GM12873 (cell line): ENCODE measurements at regions not wholly inside any gene's neighbourhood (a gene's known extent, or its start where the extent isn't known, plus 50 kb on each side); places are given as distances from the start of the nearest gene placed in this dataset.

Experiments
- TF ChIP-seq, protein P1 (sequence below): IDR thresholded peaks from 2 replicates; pipeline ENCODE4 v1.5.1; 2012; ENCODE audit warnings: low read depth, mild to moderate bottlenecking, moderate library complexity, low read length, control low read depth; ENCODE audit not compliant: insufficient read depth; ENCODE audit errors: missing control alignments

DNA sequence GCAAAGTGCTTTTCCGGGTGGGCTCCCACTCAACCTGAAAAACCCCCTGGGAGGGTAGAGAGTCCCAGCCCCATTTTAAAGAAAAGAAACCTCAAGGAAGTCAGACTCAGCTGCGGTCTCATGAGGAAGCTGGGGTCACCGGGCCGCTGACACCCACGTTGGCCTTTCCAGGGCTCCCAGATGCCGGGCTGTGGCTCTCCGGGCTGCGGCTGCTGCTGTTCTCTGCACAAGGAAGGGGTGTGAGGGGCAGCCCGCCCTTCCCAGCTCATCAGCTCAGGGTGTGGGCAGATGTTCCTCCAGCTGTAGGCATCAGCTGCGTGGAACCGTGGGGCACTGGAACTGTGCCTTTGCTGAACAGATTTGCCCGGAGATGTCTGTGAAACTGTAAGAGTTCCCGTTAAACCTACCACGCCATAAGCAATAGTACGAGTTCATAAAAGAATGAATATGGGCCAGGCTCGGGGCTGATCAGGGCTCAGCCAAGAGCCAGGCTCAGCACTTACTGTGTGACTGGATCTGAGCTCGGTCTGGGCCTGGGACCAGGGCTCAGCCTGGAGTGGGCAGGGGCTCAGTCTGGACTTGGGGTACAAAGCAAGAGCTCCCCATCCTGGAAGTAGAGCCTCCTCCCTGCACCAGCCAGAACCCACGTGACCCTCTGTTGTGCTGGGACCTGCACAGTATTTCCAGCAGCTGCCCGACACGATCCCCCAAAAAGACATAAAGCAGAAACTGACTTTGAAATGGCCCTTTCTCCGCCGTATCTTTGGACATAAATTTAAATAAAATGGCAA is 130.2 kb upstream of the PPP1R26 start:
- TF ChIP-seq, protein P1, sequence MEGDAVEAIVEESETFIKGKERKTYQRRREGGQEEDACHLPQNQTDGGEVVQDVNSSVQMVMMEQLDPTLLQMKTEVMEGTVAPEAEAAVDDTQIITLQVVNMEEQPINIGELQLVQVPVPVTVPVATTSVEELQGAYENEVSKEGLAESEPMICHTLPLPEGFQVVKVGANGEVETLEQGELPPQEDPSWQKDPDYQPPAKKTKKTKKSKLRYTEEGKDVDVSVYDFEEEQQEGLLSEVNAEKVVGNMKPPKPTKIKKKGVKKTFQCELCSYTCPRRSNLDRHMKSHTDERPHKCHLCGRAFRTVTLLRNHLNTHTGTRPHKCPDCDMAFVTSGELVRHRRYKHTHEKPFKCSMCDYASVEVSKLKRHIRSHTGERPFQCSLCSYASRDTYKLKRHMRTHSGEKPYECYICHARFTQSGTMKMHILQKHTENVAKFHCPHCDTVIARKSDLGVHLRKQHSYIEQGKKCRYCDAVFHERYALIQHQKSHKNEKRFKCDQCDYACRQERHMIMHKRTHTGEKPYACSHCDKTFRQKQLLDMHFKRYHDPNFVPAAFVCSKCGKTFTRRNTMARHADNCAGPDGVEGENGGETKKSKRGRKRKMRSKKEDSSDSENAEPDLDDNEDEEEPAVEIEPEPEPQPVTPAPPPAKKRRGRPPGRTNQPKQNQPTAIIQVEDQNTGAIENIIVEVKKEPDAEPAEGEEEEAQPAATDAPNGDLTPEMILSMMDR, result no peak

DNA sequence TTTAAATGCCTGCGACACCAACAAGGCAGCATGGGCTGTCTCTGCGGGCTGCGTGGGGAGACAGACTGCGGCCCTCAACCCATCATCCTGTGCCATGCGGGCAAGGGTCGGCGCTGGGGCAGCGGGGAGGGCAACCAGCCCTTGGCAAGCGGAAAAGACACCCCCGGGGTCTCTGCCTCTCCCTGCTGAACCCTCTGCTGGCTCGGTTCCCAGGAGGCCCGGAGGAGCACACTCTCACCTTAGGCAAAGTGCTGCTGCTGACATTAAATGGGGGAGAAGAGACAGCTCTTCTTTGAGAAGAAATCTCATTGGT is 129.6 kb upstream of the PPP1R26 start:
- TF ChIP-seq, protein P1, result no peak

DNA sequence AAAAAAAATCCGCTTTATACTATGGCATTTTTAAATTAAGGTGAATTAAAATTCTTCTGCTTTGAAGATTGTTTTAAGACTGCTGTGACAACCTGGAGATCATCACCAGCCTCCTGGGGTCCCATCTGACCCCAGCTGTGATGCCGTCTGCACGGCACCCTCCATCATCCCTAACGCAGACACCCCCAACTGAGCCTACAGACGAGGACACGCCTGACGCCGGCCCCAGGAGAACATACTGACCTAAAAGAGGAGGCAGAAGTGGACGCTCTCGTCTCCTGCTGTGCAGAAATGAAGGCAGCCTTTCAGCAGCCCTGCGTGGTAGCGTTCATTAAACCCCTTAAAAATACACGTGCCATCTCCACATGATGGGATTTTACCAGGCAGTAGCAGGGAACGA is 125.6 kb upstream of the PPP1R26 start:
- TF ChIP-seq, protein P1, result no peak

DNA sequence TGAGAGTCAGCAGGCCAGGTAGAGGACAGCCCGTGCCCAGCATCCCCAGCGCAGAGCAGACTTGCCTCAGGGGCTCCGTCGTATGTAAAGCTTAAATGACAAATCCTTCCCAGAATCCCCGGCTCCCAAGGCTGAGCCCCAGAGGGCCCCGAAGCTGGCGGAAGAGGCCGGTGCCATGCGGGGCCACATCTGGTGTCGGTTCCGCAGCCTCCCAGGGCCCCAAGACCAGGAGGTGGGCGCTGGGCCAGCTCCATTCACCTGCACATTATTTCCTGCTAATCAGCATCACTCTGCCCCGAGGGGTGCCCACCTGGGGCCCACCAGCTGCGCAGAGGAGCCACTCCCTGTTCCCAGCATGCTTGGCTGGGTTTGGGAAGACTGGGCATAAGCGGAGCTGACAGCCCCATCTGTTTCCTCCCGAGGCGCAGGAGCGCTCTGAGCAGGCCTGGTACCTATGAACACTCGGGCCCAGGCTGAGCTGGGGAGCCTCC is 124.0 kb upstream of the PPP1R26 start:
- TF ChIP-seq, protein P1, result no peak

DNA sequence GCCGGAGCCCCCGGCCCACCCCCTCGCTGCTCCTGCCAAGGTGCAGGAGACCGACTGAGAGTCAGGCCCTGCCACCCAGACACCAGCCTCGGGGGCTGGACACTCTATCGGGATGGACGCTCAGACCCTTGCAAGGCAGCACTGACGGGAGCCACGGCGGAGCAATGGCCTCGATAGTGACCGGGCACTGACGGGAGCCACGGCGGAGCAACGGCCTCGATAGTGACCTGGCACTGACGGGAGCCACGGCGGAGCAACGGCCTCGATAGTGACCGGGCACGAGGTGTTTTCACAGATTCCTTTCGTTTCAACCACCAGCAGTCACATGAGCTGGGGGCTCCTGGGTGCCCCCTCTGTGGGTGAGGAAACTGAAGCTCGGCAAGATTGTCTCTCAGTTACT is 123.6 kb upstream of the PPP1R26 start:
- TF ChIP-seq, protein P1, result no peak

DNA sequence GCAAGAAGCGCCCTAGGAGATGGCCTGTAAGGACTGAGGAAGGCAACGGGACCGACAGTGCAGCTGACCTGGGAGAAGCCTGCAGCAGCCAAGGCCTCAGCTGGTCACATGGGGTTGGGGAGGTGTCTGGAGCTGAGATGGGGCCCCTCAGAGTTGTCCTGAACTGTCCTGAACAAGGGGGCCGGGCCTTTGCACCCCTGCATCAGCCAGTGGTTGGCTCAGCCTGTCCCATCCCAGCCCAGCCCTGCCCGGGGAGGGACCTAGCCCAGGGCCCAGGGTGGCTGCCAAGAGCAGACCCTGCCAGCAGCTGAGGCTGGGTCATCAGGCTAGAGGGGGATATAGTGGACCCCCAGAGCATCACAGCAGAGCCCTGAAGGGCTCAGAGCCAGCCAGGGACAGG is 122.8 kb upstream of the PPP1R26 start:
- TF ChIP-seq, protein P1, result no peak

DNA sequence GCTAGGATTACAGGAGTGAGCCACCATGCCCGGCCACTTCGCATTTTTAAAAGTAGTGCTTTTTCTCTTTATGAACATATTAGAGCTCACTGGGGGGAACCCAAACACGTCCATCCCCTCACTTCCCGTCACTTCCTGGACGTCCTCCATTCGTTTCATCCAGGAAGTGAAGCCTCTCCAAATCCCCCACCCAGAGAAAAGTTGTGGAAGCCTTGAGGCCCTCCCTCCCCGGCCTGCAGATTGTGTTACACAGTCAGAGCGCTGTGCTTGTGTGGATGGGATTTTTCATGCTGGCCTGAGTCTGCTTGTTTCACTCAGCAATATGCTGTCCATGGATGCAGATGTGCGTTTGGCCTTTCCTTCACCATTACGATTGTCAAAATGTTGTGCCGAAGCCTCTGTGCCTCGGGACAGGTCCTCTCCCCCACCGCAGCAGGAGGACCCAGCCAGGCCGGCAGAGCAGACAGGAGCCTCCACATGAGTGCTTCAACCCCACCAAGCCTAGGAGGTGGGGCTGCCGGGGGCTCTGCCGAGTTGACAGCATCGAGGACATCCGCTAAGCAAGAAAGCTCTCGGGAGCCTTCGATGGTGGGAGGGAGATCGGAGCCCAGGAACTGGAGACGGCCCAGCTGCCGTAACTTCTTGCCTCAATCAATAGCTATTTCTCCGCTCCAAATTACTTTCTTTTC is 121.6 kb upstream of the PPP1R26 start:
- TF ChIP-seq, protein P1, result no peak
